WTC11 (cell line): ENCODE measurements at regions not wholly inside any gene's neighbourhood (a gene's known extent, or its start where the extent isn't known, plus 50 kb on each side); places are given as distances from the start of the nearest gene placed in this dataset.

Experiments
- NR3C1 ChIP-seq: sonication (generic); formaldehyde crosslinking; conservative IDR thresholded peaks from 2 replicates; pipeline ENCODE4 v1.8.1; 2023; ENCODE audit warnings: low read depth, mild to moderate bottlenecking, missing genetic modification reagents
- ZNF263 ChIP-seq: sonication (generic); formaldehyde crosslinking; IDR thresholded peaks from 2 replicates; pipeline ENCODE4 v1.8.1; 2022; ENCODE audit warnings: low read depth, mild to moderate bottlenecking, moderate library complexity, missing genetic modification reagents
- TF ChIP-seq, protein P1 (sequence below): fragments of 200-600 bp; IDR thresholded peaks from 2 replicates; pipeline ENCODE4 v1.8.0; 2022; ENCODE audit warnings: antibody characterized with exemption
- TF ChIP-seq, protein P2 (sequence below): sonication (generic); formaldehyde crosslinking; IDR thresholded peaks from 2 replicates; pipeline ENCODE4 v1.8.0; 2023; ENCODE audit warnings: missing genetic modification reagents, mild to moderate bottlenecking, borderline replicate concordance
- TF ChIP-seq, protein P3 (sequence below): sonication (generic); formaldehyde crosslinking; IDR thresholded peaks from 2 replicates; pipeline ENCODE4 v1.8.1; 2023; ENCODE audit warnings: mild to moderate bottlenecking, missing genetic modification reagents, moderate library complexity
- TF ChIP-seq, protein P4 (sequence below): sonication (generic); formaldehyde crosslinking; IDR thresholded peaks from 2 replicates; pipeline ENCODE4 v1.8.1; 2023; ENCODE audit warnings: mild to moderate bottlenecking, missing genetic modification reagents, borderline replicate concordance

DNA sequence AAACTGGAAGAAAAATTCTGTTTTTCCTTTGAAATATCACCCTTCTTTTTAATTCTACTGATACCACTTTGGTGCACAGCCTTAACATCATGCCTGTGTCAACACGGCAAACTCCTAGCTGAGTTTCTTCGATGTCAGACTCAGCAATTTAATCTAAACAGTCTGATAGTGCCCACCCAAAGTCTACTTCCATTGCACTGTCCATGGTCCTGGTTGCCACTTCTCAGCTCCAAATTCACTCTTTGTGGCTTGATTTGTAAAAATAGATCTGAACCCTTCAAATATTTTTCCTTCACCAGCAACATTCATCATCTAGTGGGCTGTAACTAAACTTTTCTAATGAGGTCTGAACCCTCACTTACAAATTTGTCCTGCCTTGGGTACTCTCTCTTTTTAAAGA lies 107.8 kb downstream of the NUDT12 start:
- TF ChIP-seq, protein P1, sequence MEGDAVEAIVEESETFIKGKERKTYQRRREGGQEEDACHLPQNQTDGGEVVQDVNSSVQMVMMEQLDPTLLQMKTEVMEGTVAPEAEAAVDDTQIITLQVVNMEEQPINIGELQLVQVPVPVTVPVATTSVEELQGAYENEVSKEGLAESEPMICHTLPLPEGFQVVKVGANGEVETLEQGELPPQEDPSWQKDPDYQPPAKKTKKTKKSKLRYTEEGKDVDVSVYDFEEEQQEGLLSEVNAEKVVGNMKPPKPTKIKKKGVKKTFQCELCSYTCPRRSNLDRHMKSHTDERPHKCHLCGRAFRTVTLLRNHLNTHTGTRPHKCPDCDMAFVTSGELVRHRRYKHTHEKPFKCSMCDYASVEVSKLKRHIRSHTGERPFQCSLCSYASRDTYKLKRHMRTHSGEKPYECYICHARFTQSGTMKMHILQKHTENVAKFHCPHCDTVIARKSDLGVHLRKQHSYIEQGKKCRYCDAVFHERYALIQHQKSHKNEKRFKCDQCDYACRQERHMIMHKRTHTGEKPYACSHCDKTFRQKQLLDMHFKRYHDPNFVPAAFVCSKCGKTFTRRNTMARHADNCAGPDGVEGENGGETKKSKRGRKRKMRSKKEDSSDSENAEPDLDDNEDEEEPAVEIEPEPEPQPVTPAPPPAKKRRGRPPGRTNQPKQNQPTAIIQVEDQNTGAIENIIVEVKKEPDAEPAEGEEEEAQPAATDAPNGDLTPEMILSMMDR: no peak
- TF ChIP-seq, protein P2, sequence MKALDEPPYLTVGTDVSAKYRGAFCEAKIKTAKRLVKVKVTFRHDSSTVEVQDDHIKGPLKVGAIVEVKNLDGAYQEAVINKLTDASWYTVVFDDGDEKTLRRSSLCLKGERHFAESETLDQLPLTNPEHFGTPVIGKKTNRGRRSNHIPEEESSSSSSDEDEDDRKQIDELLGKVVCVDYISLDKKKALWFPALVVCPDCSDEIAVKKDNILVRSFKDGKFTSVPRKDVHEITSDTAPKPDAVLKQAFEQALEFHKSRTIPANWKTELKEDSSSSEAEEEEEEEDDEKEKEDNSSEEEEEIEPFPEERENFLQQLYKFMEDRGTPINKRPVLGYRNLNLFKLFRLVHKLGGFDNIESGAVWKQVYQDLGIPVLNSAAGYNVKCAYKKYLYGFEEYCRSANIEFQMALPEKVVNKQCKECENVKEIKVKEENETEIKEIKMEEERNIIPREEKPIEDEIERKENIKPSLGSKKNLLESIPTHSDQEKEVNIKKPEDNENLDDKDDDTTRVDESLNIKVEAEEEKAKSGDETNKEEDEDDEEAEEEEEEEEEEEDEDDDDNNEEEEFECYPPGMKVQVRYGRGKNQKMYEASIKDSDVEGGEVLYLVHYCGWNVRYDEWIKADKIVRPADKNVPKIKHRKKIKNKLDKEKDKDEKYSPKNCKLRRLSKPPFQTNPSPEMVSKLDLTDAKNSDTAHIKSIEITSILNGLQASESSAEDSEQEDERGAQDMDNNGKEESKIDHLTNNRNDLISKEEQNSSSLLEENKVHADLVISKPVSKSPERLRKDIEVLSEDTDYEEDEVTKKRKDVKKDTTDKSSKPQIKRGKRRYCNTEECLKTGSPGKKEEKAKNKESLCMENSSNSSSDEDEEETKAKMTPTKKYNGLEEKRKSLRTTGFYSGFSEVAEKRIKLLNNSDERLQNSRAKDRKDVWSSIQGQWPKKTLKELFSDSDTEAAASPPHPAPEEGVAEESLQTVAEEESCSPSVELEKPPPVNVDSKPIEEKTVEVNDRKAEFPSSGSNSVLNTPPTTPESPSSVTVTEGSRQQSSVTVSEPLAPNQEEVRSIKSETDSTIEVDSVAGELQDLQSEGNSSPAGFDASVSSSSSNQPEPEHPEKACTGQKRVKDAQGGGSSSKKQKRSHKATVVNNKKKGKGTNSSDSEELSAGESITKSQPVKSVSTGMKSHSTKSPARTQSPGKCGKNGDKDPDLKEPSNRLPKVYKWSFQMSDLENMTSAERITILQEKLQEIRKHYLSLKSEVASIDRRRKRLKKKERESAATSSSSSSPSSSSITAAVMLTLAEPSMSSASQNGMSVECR (CRISPR knock-in tag): no peak
- no peak for TF ChIP-seq NR3C1 (CRISPR knock-in tag)
- TF ChIP-seq, protein P3, sequence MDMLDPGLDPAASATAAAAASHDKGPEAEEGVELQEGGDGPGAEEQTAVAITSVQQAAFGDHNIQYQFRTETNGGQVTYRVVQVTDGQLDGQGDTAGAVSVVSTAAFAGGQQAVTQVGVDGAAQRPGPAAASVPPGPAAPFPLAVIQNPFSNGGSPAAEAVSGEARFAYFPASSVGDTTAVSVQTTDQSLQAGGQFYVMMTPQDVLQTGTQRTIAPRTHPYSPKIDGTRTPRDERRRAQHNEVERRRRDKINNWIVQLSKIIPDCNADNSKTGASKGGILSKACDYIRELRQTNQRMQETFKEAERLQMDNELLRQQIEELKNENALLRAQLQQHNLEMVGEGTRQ (CRISPR knock-in tag): no peak
- TF ChIP-seq, protein P4, sequence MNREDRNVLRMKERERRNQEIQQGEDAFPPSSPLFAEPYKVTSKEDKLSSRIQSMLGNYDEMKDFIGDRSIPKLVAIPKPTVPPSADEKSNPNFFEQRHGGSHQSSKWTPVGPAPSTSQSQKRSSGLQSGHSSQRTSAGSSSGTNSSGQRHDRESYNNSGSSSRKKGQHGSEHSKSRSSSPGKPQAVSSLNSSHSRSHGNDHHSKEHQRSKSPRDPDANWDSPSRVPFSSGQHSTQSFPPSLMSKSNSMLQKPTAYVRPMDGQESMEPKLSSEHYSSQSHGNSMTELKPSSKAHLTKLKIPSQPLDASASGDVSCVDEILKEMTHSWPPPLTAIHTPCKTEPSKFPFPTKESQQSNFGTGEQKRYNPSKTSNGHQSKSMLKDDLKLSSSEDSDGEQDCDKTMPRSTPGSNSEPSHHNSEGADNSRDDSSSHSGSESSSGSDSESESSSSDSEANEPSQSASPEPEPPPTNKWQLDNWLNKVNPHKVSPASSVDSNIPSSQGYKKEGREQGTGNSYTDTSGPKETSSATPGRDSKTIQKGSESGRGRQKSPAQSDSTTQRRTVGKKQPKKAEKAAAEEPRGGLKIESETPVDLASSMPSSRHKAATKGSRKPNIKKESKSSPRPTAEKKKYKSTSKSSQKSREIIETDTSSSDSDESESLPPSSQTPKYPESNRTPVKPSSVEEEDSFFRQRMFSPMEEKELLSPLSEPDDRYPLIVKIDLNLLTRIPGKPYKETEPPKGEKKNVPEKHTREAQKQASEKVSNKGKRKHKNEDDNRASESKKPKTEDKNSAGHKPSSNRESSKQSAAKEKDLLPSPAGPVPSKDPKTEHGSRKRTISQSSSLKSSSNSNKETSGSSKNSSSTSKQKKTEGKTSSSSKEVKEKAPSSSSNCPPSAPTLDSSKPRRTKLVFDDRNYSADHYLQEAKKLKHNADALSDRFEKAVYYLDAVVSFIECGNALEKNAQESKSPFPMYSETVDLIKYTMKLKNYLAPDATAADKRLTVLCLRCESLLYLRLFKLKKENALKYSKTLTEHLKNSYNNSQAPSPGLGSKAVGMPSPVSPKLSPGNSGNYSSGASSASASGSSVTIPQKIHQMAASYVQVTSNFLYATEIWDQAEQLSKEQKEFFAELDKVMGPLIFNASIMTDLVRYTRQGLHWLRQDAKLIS (CRISPR knock-in tag): no peak
- no peak for TF ChIP-seq ZNF263 (CRISPR knock-in tag)
